Neural progenitor cell (in vitro differentiated cells): ENCODE measurements at regions not wholly inside any gene's neighbourhood (a gene's known extent, or its start where the extent isn't known, plus 50 kb on each side); places are given as distances from the start of the nearest gene placed in this dataset.

ENCODE experiments used
- DNase-seq: peaks from one replicate; pipeline ENCODE4 v3.0.0-alpha.2; 2016; ENCODE audit warnings: low spot score
- H2AFZ ChIP-seq: fragments of 200-600 bp; sonication (generic); replicated peaks from 2 replicates; pipeline ENCODE4 v1.6.1; 2016; ENCODE audit warnings: antibody characterized with exemption
- H3F3A ChIP-seq: fragments of 200-600 bp; sonication (generic); 2 replicates; pipeline ENCODE4 v1.6.1; 2016; ENCODE audit warnings: antibody characterized with exemption, low read depth
- H3K27ac ChIP-seq: fragments of 200-600 bp; sonication (generic); 2 replicates; pipeline ENCODE4 v1.5.1; 2016; ENCODE audit warnings: mild to moderate bottlenecking
- H3K27me3 ChIP-seq: fragments of 200-600 bp; sonication (generic); 2 replicates; pipeline ENCODE4 v1.6.1; 2016; ENCODE audit warnings: mild to moderate bottlenecking, moderate library complexity
- H3K36me3 ChIP-seq: fragments of 200-600 bp; sonication (generic); 2 replicates; pipeline ENCODE4 v1.5.1; 2016
- H3K4me1 ChIP-seq: fragments of 200-600 bp; sonication (generic); 2 replicates; pipeline ENCODE4 v1.6.1; 2016; ENCODE audit warnings: mixed run types
- H3K4me2 ChIP-seq: fragments of 200-600 bp; sonication (generic); 2 replicates; pipeline ENCODE4 v1.6.1; 2016
- H3K4me3 ChIP-seq: fragments of 200-600 bp; sonication (generic); 2 replicates; pipeline ENCODE4 v1.5.1; 2016
- H3K79me2 ChIP-seq: fragments of 200-600 bp; sonication (generic); 2 replicates; pipeline ENCODE4 v1.6.1; 2016; ENCODE audit warnings: low read depth
- H3K9ac ChIP-seq: fragments of 200-600 bp; sonication (generic); 2 replicates; pipeline ENCODE4 v1.6.1; 2016
- H3K9me3 ChIP-seq: fragments of 200-600 bp; sonication (generic); 2 replicates; pipeline ENCODE4 v1.5.1; 2016; ENCODE audit warnings: low read depth
- H4K20me1 ChIP-seq: fragments of 200-600 bp; sonication (generic); 2 replicates; pipeline ENCODE4 v1.6.1; 2016; ENCODE audit warnings: low read depth
- H3K27ac Mint-ChIP-seq: 3 replicates; pipeline ENCODE4 v1.8.0; 2021; ENCODE audit warnings: mixed read lengths
- H3K27me3 Mint-ChIP-seq: 2 replicates; pipeline ENCODE4 v1.8.0; 2022; ENCODE audit warnings: low read depth, mild to moderate bottlenecking, inconsistent platforms, moderate library complexity, mixed read lengths; ENCODE audit not compliant: insufficient read depth
- H3K36me3 Mint-ChIP-seq: 3 replicates; pipeline ENCODE4 v1.8.0; 2021; ENCODE audit warnings: mixed read lengths
- H3K4me1 Mint-ChIP-seq: 3 replicates; pipeline ENCODE4 v1.8.0; 2021; ENCODE audit warnings: mixed read lengths
- H3K4me3 Mint-ChIP-seq: 3 replicates; pipeline ENCODE4 v1.8.0; 2021; ENCODE audit warnings: mild to moderate bottlenecking, moderate library complexity, mixed read lengths
- H3K9me3 Mint-ChIP-seq: 3 replicates; pipeline ENCODE4 v1.8.0; 2020; ENCODE audit warnings: mixed read lengths
- CTCF ChIP-seq: fragments of 200-600 bp; sonication (generic); IDR thresholded peaks from 2 replicates; pipeline ENCODE4 v1.5.1; 2017; ENCODE audit warnings: antibody characterized with exemption, mild to moderate bottlenecking
- EZH2 ChIP-seq: fragments of 200-600 bp; sonication (generic); IDR thresholded peaks from 2 replicates; pipeline ENCODE4 v1.6.1; 2017; ENCODE audit warnings: antibody characterized with exemption, mild to moderate bottlenecking, moderate library complexity
- EZH2phosphoT487 ChIP-seq: fragments of 200-600 bp; sonication (generic); IDR thresholded peaks from 2 replicates; pipeline ENCODE4 v1.6.1; 2017; ENCODE audit warnings: antibody characterized with exemption

GRCh38 chr6:44717431-44717830 lies 329.9 kb downstream of the CDC5L start:
- Histone ChIP-seq H3K79me2 (no peaks in the 10 kb centered on the region), H3F3A (no peaks in the 10 kb centered on the region), H3K4me2 (no peak overlapping the region), H3K9me3 (no peaks in the 10 kb centered on the region), H3K4me3 (no peak overlapping the region), H3K27me3 (no peaks in the 10 kb centered on the region), H3K36me3 (no peaks in the 10 kb centered on the region), H3K9ac (no peak overlapping the region), H3K27ac (no peak overlapping the region), H3K4me1 (no peaks in the 10 kb centered on the region), H2AFZ (no peak overlapping the region), H4K20me1 (no peaks in the 10 kb centered on the region)
- H3K36me3 Mint-ChIP-seq = no peaks in the 10 kb centered on the region
- H3K27ac Mint-ChIP-seq = no peak overlapping the region
- peaks cover 10% of the 10 kb centered on the region for H3K4me1 Mint-ChIP-seq
- H3K4me3 Mint-ChIP-seq = no peak overlapping the region
- DNase-seq = no peak
- no peaks in the 10 kb centered on the region for H3K9me3 Mint-ChIP-seq
- TF ChIP-seq EZH2phosphoT487 = no peak
- TF ChIP-seq CTCF = no peak
- TF ChIP-seq EZH2 = no peak
- H3K27me3 Mint-ChIP-seq = peaks cover 6% of the 10 kb centered on the region

GRCh38 chr6:44721954-44722578 lies 334.6 kb downstream of the CDC5L start:
- no peak overlapping the region for H3K27ac Mint-ChIP-seq
- no peaks in the 10 kb centered on the region for H3F3A ChIP-seq
- H3K4me3 Mint-ChIP-seq = no peak overlapping the region
- H3K4me1 Mint-ChIP-seq = peaks cover 7% of the 10 kb centered on the region
- H3K9ac ChIP-seq = no peak overlapping the region
- no peak for DNase-seq
- H3K4me3 ChIP-seq = no peak overlapping the region
- no peak overlapping the region for H3K4me2 ChIP-seq
- no peaks in the 10 kb centered on the region for H3K9me3 Mint-ChIP-seq
- H3K27ac ChIP-seq = no peak overlapping the region
- TF ChIP-seq EZH2phosphoT487 (no peak), EZH2 (no peak), CTCF (no peak)
- H3K36me3 Mint-ChIP-seq = no peaks in the 10 kb centered on the region
- H3K4me1 ChIP-seq = no peaks in the 10 kb centered on the region
- H4K20me1 ChIP-seq = no peaks in the 10 kb centered on the region
- H3K27me3 ChIP-seq = no peaks in the 10 kb centered on the region
- no peaks in the 10 kb centered on the region for H3K79me2 ChIP-seq
- H3K9me3 ChIP-seq = no peaks in the 10 kb centered on the region
- H2AFZ ChIP-seq = no peak overlapping the region
- peaks cover 3% of the 10 kb centered on the region for H3K27me3 Mint-ChIP-seq
- no peaks in the 10 kb centered on the region for H3K36me3 ChIP-seq

- Histone ChIP-seq H3F3A (no peaks in the 10 kb centered on the region), H3K9me3 (no peaks in the 10 kb centered on the region), H3K79me2 (no peaks in the 10 kb centered on the region), H3K9ac (no peak overlapping the region), H3K27ac (no peak overlapping the region), H4K20me1 (no peaks in the 10 kb centered on the region), H3K4me3 (no peak overlapping the region), H3K36me3 (no peaks in the 10 kb centered on the region), H3K27me3 (no peaks in the 10 kb centered on the region), H2AFZ (no peak overlapping the region), H3K4me1 (no peaks in the 10 kb centered on the region), H3K4me2 (no peak overlapping the region)
- peaks cover 3% of the 10 kb centered on the region for H3K27me3 Mint-ChIP-seq
- H3K4me3 Mint-ChIP-seq = no peak overlapping the region
- H3K36me3 Mint-ChIP-seq = no peaks in the 10 kb centered on the region
- no peak for DNase-seq
- TF ChIP-seq CTCF = no peak
- no peak for TF ChIP-seq EZH2
- TF ChIP-seq EZH2phosphoT487 = no peak
- H3K4me1 Mint-ChIP-seq = peaks cover 7% of the 10 kb centered on the region
- H3K27ac Mint-ChIP-seq = no peak overlapping the region
- no peaks in the 10 kb centered on the region for H3K9me3 Mint-ChIP-seq
These were observed 335.2 kb downstream of the CDC5L start for GRCh38 chr6:44722736-44723135.
